GM12874 (cell line): ENCODE measurements at regions not wholly inside any gene's neighbourhood (a gene's known extent, or its start where the extent isn't known, plus 50 kb on each side); places are given as distances from the start of the nearest gene placed in this dataset.

Experiments used
- CTCF ChIP-seq: IDR thresholded peaks from 2 replicates; pipeline ENCODE4 v1.5.1; 2011; ENCODE audit warnings: low read depth, mild to moderate bottlenecking, control low read depth, low read length, moderate library complexity; ENCODE audit not compliant: insufficient read depth

GRCh38 chr2:8588831-8589191, 93.0 kb upstream of the ID2 start:
- no peak for TF ChIP-seq CTCF

- TF ChIP-seq CTCF = no peak
Measured at GRCh38 chr2:8589721-8590120, 92.1 kb upstream of the ID2 start.

DNA sequence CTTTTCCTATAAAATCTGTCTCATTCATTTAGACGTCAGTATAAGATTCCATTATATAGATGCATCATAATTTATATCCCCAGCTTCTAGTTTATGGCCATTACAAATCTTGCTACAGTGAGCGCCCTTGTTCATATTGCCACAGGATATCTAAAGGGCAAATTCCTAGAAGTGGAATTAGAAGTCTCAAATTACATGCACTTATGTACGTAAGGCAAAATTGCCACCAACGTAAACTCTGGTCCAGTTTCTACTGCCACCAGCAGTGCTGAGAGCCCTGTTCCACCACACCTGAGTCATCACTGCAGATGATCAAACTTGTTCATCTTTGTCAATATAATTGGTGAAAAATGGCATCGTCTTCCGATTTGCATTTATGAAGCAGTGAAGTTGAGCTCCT, 90.9 kb upstream of the ID2 start:
- no peak for TF ChIP-seq CTCF

DNA sequence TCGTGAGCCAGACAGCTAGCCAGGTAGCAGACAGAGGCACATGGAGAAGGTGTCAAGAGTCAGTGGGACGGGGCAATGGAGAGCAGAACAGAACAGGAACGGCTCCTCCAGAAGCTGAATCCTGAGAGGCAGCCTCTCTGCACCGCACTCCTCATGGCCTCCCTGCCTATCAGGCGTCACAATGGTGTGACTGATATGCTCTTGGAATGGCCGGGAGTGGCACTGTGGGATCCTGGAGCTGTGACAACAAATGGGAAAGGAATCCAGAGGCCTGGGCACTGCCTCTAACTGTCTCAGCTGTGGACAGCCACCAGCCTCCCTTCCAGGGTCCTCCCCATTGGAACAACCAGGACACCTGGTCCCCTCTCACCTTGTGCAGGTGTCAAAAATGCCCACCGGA, 89.1 kb upstream of the ID2 start:
- no peak for TF ChIP-seq CTCF

- TF ChIP-seq CTCF = no peak
Measured at GRCh38 chr2:8593243-8593642, 88.6 kb upstream of the ID2 start.

DNA sequence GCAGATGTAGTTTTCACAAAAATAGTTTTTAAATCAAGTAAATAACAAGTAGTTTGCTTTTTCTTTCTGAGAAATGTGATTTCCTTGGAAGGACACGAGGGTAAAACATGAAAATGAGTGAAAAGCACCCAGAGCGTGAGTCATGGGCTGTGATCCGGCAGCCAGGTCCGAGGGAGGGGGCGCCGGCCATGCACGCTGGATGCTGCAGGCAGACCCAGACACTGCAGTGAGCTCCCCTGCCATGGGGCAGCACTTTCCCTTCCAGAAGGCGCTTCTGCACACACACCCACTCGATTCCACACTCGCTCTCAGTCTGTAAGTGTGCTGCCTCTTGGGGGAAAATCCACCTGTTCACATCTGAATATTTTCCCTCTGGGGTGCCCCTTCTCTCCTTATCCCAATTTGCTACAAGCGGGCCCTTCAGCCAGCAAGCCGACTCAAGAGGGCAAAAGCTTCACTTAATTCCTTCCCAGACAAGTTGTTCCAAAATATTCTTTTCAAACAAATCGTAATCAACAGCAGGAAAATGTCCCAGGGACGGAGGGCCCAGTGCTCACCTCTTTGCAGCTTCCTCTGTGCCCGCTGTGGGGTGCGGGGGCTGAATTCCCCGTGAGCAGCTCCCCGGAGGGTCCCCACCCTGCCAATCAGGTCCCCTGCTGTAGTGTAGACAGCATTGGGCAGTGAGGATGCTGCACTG, 87.0 kb upstream of the ID2 start:
- TF ChIP-seq CTCF = no peak

DNA sequence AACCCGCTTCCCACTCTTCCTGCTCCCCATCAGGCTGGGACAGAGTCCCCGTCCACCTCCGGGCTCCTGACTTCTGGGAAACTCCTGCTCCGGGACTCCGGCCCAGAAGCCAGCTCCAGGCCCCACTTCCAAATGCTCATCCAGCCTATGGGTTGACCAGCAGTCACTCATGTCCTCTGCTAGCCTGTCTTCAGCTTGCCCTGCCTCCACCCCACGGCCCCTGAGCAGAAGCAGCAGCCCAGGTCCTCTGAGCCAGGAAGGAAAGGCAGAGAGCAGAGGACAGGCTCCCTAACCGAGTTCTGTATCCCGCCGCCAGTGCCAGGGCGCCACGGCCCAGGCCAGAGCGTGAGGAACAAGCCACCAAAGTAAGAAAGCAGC, 86.4 kb upstream of the ID2 start:
- no peak for TF ChIP-seq CTCF
